ENCODE measurements at regions not wholly inside any gene's neighbourhood (a gene's known extent, or its start where the extent isn't known, plus 50 kb on each side); places are given as distances from the start of the nearest gene placed in this dataset.
"Not testable (repeated sequence)": the region's sequence is repeated elsewhere in the genome, so short reads cannot be mapped to it uniquely, and the experiment has no call there.

- Histone ChIP-seq H3K4me1 (ENCODE audit: insufficient read depth, low read length) (no peaks in the 10 kb centered on the region), H3K9me3 (ENCODE audit: insufficient read depth, low read depth, low read length) (peaks cover 28% of the 10 kb centered on the region), H3K27ac (ENCODE audit: low read depth, low read length) (no peak overlapping the region), H3K9ac (ENCODE audit: low read depth, low read length) (no peak overlapping the region), H3K4me3 (ENCODE audit: low read length) (no peak overlapping the region), H3K36me3 (ENCODE audit: insufficient read depth, low read length) (no peaks in the 10 kb centered on the region), H3K27me3 (ENCODE audit: insufficient read depth, low read length) (no peaks in the 10 kb centered on the region)
- WGBS = 93% methylated on average over 2 of the region's 2 CpGs
Observed at GRCh38 chr6:80425089-80425823, 318.8 kb downstream of the BCKDHB start.

- Histone ChIP-seq H3K36me3 (ENCODE audit: insufficient read depth, low read length) (no peaks in the 10 kb centered on the region), H3K27ac (ENCODE audit: low read depth, low read length) (no peak overlapping the region), H3K4me3 (ENCODE audit: low read length) (no peak overlapping the region), H3K9ac (ENCODE audit: low read depth, low read length) (no peak overlapping the region), H3K27me3 (ENCODE audit: insufficient read depth, low read length) (no peaks in the 10 kb centered on the region), H3K9me3 (ENCODE audit: insufficient read depth, low read depth, low read length) (peaks cover 3% of the 10 kb centered on the region; the same call in 1 of the 2 replicates), H3K4me1 (ENCODE audit: insufficient read depth, low read length) (no peaks in the 10 kb centered on the region)
- 95% methylated on average over 8 of the region's 8 CpGs for WGBS
Observed at GRCh38 chr6:80411486-80411885, 305.0 kb downstream of the BCKDHB start.

GRCh38 chr6:80407976-80408375 is 301.5 kb downstream of the BCKDHB start:
- H3K4me3 ChIP-seq (ENCODE audit: low read length); H3K4me1 ChIP-seq (ENCODE audit: insufficient read depth, low read length); H3K9me3 ChIP-seq (ENCODE audit: insufficient read depth, low read depth, low read length); H3K27ac ChIP-seq (ENCODE audit: low read depth, low read length); H3K36me3 ChIP-seq (ENCODE audit: insufficient read depth, low read length); H3K9ac ChIP-seq (ENCODE audit: low read depth, low read length); H3K27me3 ChIP-seq (ENCODE audit: insufficient read depth, low read length): not testable (repeated sequence)
- 97% methylated on average over 2 of the region's 2 CpGs for WGBS

- Histone ChIP-seq H3K27ac (ENCODE audit: low read depth, low read length) (no peak overlapping the region), H3K4me1 (ENCODE audit: insufficient read depth, low read length) (no peaks in the 10 kb centered on the region), H3K4me3 (ENCODE audit: low read length) (no peak overlapping the region), H3K9ac (ENCODE audit: low read depth, low read length) (no peak overlapping the region), H3K27me3 (ENCODE audit: insufficient read depth, low read length) (no peaks in the 10 kb centered on the region), H3K36me3 (ENCODE audit: insufficient read depth, low read length) (no peaks in the 10 kb centered on the region), H3K9me3 (ENCODE audit: insufficient read depth, low read depth, low read length) (peaks cover 3% of the 10 kb centered on the region; the same call in 1 of the 2 replicates)
- 96% methylated on average over 1 of the region's 1 CpG for WGBS
Observed at GRCh38 chr6:80404889-80405288, 298.4 kb downstream of the BCKDHB start.

- H3K36me3 ChIP-seq (ENCODE audit: insufficient read depth, low read length) = no peaks in the 10 kb centered on the region
- H3K9ac ChIP-seq (ENCODE audit: low read depth, low read length) = no peak overlapping the region
- WGBS = 100% methylated on average over 1 of the region's 1 CpG
Observed at GRCh38 chr6:80403365-80403764, 296.9 kb downstream of the BCKDHB start.

GRCh38 chr6:80402266-80402665 is 295.8 kb downstream of the BCKDHB start:
- Histone ChIP-seq H3K9me3 (ENCODE audit: insufficient read depth, low read depth, low read length) (peaks cover 3% of the 10 kb centered on the region; the same call in 1 of the 2 replicates), H3K27ac (ENCODE audit: low read depth, low read length) (no peak overlapping the region), H3K36me3 (ENCODE audit: insufficient read depth, low read length) (no peaks in the 10 kb centered on the region), H3K4me1 (ENCODE audit: insufficient read depth, low read length) (no peaks in the 10 kb centered on the region), H3K9ac (ENCODE audit: low read depth, low read length) (no peak overlapping the region), H3K27me3 (ENCODE audit: insufficient read depth, low read length) (no peaks in the 10 kb centered on the region), H3K4me3 (ENCODE audit: low read length) (no peak overlapping the region)
- WGBS = 95% methylated on average over 2 of the region's 2 CpGs

More at GRCh38 chr6:80403365-80403764, 296.9 kb downstream of the BCKDHB start:
- Histone ChIP-seq H3K4me3 (ENCODE audit: low read length) (no peak overlapping the region), H3K4me1 (ENCODE audit: insufficient read depth, low read length) (no peaks in the 10 kb centered on the region), H3K27me3 (ENCODE audit: insufficient read depth, low read length) (no peaks in the 10 kb centered on the region), H3K27ac (ENCODE audit: low read depth, low read length) (no peak overlapping the region), H3K9me3 (ENCODE audit: insufficient read depth, low read depth, low read length) (peaks cover 3% of the 10 kb centered on the region; the same call in 1 of the 2 replicates)
